Neural progenitor cell (in vitro differentiated cells): ENCODE measurements at regions not wholly inside any gene's neighbourhood (a gene's known extent, or its start where the extent isn't known, plus 50 kb on each side); places are given as distances from the start of the nearest gene placed in this dataset.

Source experiments
- DNase-seq: peaks from one replicate; pipeline ENCODE4 v3.0.0-alpha.2; 2016; ENCODE audit warnings: low spot score
- H2AFZ ChIP-seq: fragments of 200-600 bp; sonication (generic); replicated peaks from 2 replicates; pipeline ENCODE4 v1.6.1; 2016; ENCODE audit warnings: antibody characterized with exemption
- H3F3A ChIP-seq: fragments of 200-600 bp; sonication (generic); 2 replicates; pipeline ENCODE4 v1.6.1; 2016; ENCODE audit warnings: antibody characterized with exemption, low read depth
- H3K27ac ChIP-seq: fragments of 200-600 bp; sonication (generic); 2 replicates; pipeline ENCODE4 v1.5.1; 2016; ENCODE audit warnings: mild to moderate bottlenecking
- H3K27me3 ChIP-seq: fragments of 200-600 bp; sonication (generic); 2 replicates; pipeline ENCODE4 v1.6.1; 2016; ENCODE audit warnings: mild to moderate bottlenecking, moderate library complexity
- H3K36me3 ChIP-seq: fragments of 200-600 bp; sonication (generic); 2 replicates; pipeline ENCODE4 v1.5.1; 2016
- H3K4me1 ChIP-seq: fragments of 200-600 bp; sonication (generic); 2 replicates; pipeline ENCODE4 v1.6.1; 2016; ENCODE audit warnings: mixed run types
- H3K4me2 ChIP-seq: fragments of 200-600 bp; sonication (generic); 2 replicates; pipeline ENCODE4 v1.6.1; 2016
- H3K4me3 ChIP-seq: fragments of 200-600 bp; sonication (generic); 2 replicates; pipeline ENCODE4 v1.5.1; 2016
- H3K79me2 ChIP-seq: fragments of 200-600 bp; sonication (generic); 2 replicates; pipeline ENCODE4 v1.6.1; 2016; ENCODE audit warnings: low read depth
- H3K9ac ChIP-seq: fragments of 200-600 bp; sonication (generic); 2 replicates; pipeline ENCODE4 v1.6.1; 2016
- H3K9me3 ChIP-seq: fragments of 200-600 bp; sonication (generic); 2 replicates; pipeline ENCODE4 v1.5.1; 2016; ENCODE audit warnings: low read depth
- H4K20me1 ChIP-seq: fragments of 200-600 bp; sonication (generic); 2 replicates; pipeline ENCODE4 v1.6.1; 2016; ENCODE audit warnings: low read depth
- H3K27ac Mint-ChIP-seq: 3 replicates; pipeline ENCODE4 v1.8.0; 2021; ENCODE audit warnings: mixed read lengths
- H3K27me3 Mint-ChIP-seq: 2 replicates; pipeline ENCODE4 v1.8.0; 2022; ENCODE audit warnings: low read depth, mild to moderate bottlenecking, inconsistent platforms, moderate library complexity, mixed read lengths; ENCODE audit not compliant: insufficient read depth
- H3K36me3 Mint-ChIP-seq: 3 replicates; pipeline ENCODE4 v1.8.0; 2021; ENCODE audit warnings: mixed read lengths
- H3K4me1 Mint-ChIP-seq: 3 replicates; pipeline ENCODE4 v1.8.0; 2021; ENCODE audit warnings: mixed read lengths
- H3K4me3 Mint-ChIP-seq: 3 replicates; pipeline ENCODE4 v1.8.0; 2021; ENCODE audit warnings: mild to moderate bottlenecking, moderate library complexity, mixed read lengths
- H3K9me3 Mint-ChIP-seq: 3 replicates; pipeline ENCODE4 v1.8.0; 2020; ENCODE audit warnings: mixed read lengths
- EZH2 ChIP-seq: fragments of 200-600 bp; sonication (generic); IDR thresholded peaks from 2 replicates; pipeline ENCODE4 v1.6.1; 2017; ENCODE audit warnings: antibody characterized with exemption, mild to moderate bottlenecking, moderate library complexity
- EZH2phosphoT487 ChIP-seq: fragments of 200-600 bp; sonication (generic); IDR thresholded peaks from 2 replicates; pipeline ENCODE4 v1.6.1; 2017; ENCODE audit warnings: antibody characterized with exemption
- TF ChIP-seq, protein P1 (sequence below): fragments of 200-600 bp; sonication (generic); IDR thresholded peaks from 2 replicates; pipeline ENCODE4 v1.5.1; 2017; ENCODE audit warnings: antibody characterized with exemption, mild to moderate bottlenecking

- Histone ChIP-seq H3K9ac (no peak overlapping the region), H3K79me2 (no peaks in the 10 kb centered on the region), H3K4me1 (peaks cover 19% of the 10 kb centered on the region), H3K9me3 (no peaks in the 10 kb centered on the region), H3F3A (no peaks in the 10 kb centered on the region), H3K27me3 (no peaks in the 10 kb centered on the region), H3K4me3 (no peak overlapping the region), H3K36me3 (no peaks in the 10 kb centered on the region), H3K27ac (no peak overlapping the region), H3K4me2 (no peak overlapping the region), H2AFZ (no peak overlapping the region), H4K20me1 (no peaks in the 10 kb centered on the region)
- Mint-ChIP-seq H3K27ac (no peak overlapping the region), H3K4me1 (peaks cover 18% of the 10 kb centered on the region), H3K36me3 (no peaks in the 10 kb centered on the region), H3K27me3 (peaks cover 3% of the 10 kb centered on the region), H3K4me3 (no peak overlapping the region), H3K9me3 (no peaks in the 10 kb centered on the region)
- no peak for TF ChIP-seq EZH2phosphoT487
- TF ChIP-seq, protein P1, sequence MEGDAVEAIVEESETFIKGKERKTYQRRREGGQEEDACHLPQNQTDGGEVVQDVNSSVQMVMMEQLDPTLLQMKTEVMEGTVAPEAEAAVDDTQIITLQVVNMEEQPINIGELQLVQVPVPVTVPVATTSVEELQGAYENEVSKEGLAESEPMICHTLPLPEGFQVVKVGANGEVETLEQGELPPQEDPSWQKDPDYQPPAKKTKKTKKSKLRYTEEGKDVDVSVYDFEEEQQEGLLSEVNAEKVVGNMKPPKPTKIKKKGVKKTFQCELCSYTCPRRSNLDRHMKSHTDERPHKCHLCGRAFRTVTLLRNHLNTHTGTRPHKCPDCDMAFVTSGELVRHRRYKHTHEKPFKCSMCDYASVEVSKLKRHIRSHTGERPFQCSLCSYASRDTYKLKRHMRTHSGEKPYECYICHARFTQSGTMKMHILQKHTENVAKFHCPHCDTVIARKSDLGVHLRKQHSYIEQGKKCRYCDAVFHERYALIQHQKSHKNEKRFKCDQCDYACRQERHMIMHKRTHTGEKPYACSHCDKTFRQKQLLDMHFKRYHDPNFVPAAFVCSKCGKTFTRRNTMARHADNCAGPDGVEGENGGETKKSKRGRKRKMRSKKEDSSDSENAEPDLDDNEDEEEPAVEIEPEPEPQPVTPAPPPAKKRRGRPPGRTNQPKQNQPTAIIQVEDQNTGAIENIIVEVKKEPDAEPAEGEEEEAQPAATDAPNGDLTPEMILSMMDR: no peak
- no peak for TF ChIP-seq EZH2
- no peak for DNase-seq
Measured at GRCh38 chr1:116276532-116276931, 96.5 kb upstream of the ATP1A1 start.

DNA sequence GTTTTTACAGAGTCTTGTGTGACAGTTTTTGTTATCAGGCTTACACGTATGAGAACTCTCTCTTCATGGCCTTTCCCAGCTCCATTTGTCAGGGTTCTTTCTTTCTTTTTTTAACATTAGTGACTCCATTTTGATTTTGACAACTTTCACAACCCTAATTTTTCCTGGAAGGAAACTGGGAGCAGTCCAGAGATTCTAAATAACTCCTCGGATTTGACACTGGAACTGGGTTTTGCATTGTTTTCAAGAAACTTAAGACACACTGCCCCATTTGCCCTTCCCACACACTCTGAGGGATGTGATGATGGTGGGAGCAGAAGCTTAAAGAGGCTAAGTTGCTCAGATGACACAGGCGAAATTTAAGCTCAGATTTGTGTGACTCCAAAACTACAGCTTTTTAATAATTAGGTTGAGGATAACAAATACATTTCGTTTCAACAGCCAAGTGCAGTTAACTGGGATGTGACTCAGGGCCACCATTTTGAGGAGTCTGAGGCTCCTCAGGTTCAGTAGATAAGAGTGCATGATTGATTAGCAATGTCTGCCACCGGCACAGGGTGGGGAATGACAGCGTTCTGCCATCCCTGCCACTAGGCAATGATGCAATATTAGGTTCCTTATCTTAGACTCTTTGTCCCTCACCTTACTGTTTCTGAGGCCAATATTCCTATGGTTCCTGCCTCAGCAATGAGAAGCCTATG lies 95.1 kb upstream of the ATP1A1 start:
- Histone ChIP-seq H4K20me1 (no peaks in the 10 kb centered on the region), H3F3A (no peaks in the 10 kb centered on the region), H3K9ac (no peak overlapping the region), H3K79me2 (no peaks in the 10 kb centered on the region), H3K4me1 (peaks cover 19% of the 10 kb centered on the region), H3K4me2 (no peak overlapping the region), H3K4me3 (no peak overlapping the region), H2AFZ (no peak overlapping the region), H3K9me3 (no peaks in the 10 kb centered on the region), H3K36me3 (no peaks in the 10 kb centered on the region), H3K27me3 (no peaks in the 10 kb centered on the region), H3K27ac (no peak overlapping the region)
- no peak for TF ChIP-seq EZH2
- TF ChIP-seq, protein P1: no peak
- TF ChIP-seq EZH2phosphoT487: no peak
- H3K4me3 Mint-ChIP-seq: no peak overlapping the region
- H3K27ac Mint-ChIP-seq: no peak overlapping the region
- H3K4me1 Mint-ChIP-seq: peaks cover 18% of the 10 kb centered on the region
- DNase-seq: no peak
- no peaks in the 10 kb centered on the region for H3K9me3 Mint-ChIP-seq
- peaks cover 3% of the 10 kb centered on the region for H3K27me3 Mint-ChIP-seq
- no peaks in the 10 kb centered on the region for H3K36me3 Mint-ChIP-seq

DNA sequence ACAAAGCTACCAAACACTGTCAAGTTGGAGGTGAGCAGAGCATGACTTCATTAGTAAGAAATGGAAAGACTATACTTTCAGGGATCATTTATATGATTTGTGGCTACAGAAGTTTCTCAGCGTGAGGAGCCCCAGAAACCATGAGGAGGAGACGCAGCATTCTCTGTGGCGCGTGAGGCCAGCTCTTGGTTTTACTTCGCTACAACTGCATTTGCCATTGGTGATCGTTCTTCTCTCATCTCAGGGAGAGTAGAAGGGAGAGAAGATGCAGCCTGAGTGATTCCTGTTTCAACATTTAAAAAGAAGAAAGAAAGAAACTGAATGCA lies 94.5 kb upstream of the ATP1A1 start:
- Histone ChIP-seq H3K4me3 (no peak overlapping the region), H3K27ac (no peak overlapping the region), H4K20me1 (no peaks in the 10 kb centered on the region), H3K9ac (no peak overlapping the region), H3K36me3 (no peaks in the 10 kb centered on the region), H3K27me3 (no peaks in the 10 kb centered on the region), H3F3A (no peaks in the 10 kb centered on the region), H3K79me2 (no peaks in the 10 kb centered on the region), H3K4me1 (peaks cover 14% of the 10 kb centered on the region), H3K9me3 (no peaks in the 10 kb centered on the region), H3K4me2 (no peak overlapping the region), H2AFZ (no peak overlapping the region)
- H3K9me3 Mint-ChIP-seq: no peaks in the 10 kb centered on the region
- TF ChIP-seq, protein P1: no peak
- TF ChIP-seq EZH2phosphoT487: no peak
- no peak for TF ChIP-seq EZH2
- H3K4me3 Mint-ChIP-seq: no peak overlapping the region
- no peaks in the 10 kb centered on the region for H3K36me3 Mint-ChIP-seq
- H3K27ac Mint-ChIP-seq: no peak overlapping the region
- DNase-seq: no peak
- H3K27me3 Mint-ChIP-seq: peaks cover 3% of the 10 kb centered on the region
- H3K4me1 Mint-ChIP-seq: peaks cover 13% of the 10 kb centered on the region
